GM21786 (cell line): ENCODE measurements at regions not wholly inside any gene's neighbourhood (a gene's known extent, or its start where the extent isn't known, plus 50 kb on each side); places are given as distances from the start of the nearest gene placed in this dataset.
A peak's percentile ranks its signal among the peaks of the same experiment; 100 is the strongest.
"Not testable (repeated sequence)": the region's sequence is repeated elsewhere in the genome, so short reads cannot be mapped to it uniquely, and the experiment has no call there.

ENCODE experiments used
- ATAC-seq: cut with Tn5 transposase; IDR thresholded peaks from one replicate; pipeline ENCODE4 v1.9.1; 2021; ENCODE audit not compliant: unreplicated experiment

- ATAC-seq = not testable (repeated sequence)
Observed at GRCh38 chr3:86335566-86335965, 655.4 kb downstream of the VGLL3 start.

GRCh38 chr3:86333636-86334035, 657.3 kb downstream of the VGLL3 start:
- ATAC-seq = no peak

GRCh38 chr3:86303935-86304334, 687.0 kb downstream of the VGLL3 start:
- ATAC-seq = no peak

GRCh38 chr3:86282106-86282787, 708.7 kb downstream of the VGLL3 start:
- no peak for ATAC-seq

GRCh38 chr3:86269364-86270155, 721.4 kb downstream of the VGLL3 start:
- ATAC-seq = no peak

GRCh38 chr3:86257955-86258641, 732.9 kb downstream of the VGLL3 start:
- ATAC-seq = peak; percentile 97

GRCh38 chr3:86254480-86254879, 736.5 kb downstream of the VGLL3 start:
- no peak for ATAC-seq

- no peak for ATAC-seq
Observed at GRCh38 chr3:86251781-86252180, 739.2 kb downstream of the VGLL3 start.

GRCh38 chr3:86249833-86250232, 741.1 kb downstream of the VGLL3 start:
- no peak for ATAC-seq

GRCh38 chr3:86245360-86245759, 745.6 kb downstream of the VGLL3 start:
- no peak for ATAC-seq

GRCh38 chr3:86244905-86245304, 746.0 kb downstream of the VGLL3 start:
- no peak for ATAC-seq

- no peak for ATAC-seq
Observed at GRCh38 chr3:86239946-86240345, 751.0 kb downstream of the VGLL3 start.

GRCh38 chr3:86234506-86235254, 756.3 kb downstream of the VGLL3 start:
- no peak for ATAC-seq

- no peak for ATAC-seq
Observed at GRCh38 chr3:86230762-86231161, 760.2 kb downstream of the VGLL3 start.

GRCh38 chr3:86229775-86230094, 761.2 kb downstream of the VGLL3 start:
- no peak for ATAC-seq

- no peak for ATAC-seq
Observed at GRCh38 chr3:86229086-86229774, 761.7 kb downstream of the VGLL3 start.

- ATAC-seq = no peak
Observed at GRCh38 chr3:86228101-86228500, 762.8 kb downstream of the VGLL3 start.

- ATAC-seq = no peak
Observed at GRCh38 chr3:86225461-86225860, 765.5 kb downstream of the VGLL3 start.

- no peak for ATAC-seq
Observed at GRCh38 chr3:86221601-86222000, 769.3 kb downstream of the VGLL3 start.

- ATAC-seq = no peak
Observed at GRCh38 chr3:86208772-86209171, 782.2 kb downstream of the VGLL3 start.

GRCh38 chr3:86182606-86183005, 808.3 kb downstream of the VGLL3 start:
- ATAC-seq = no peak
